ENCODE measurements at regions not wholly inside any gene's neighbourhood (a gene's known extent, or its start where the extent isn't known, plus 50 kb on each side); places are given as distances from the start of the nearest gene placed in this dataset.
A peak's percentile ranks its signal among the peaks of the same experiment; 100 is the strongest.

GRCh38 chr6:99746261-99746895 lies 139.7 kb downstream of the PRDM13 start:
- peak; percentile 55 to 83 (median 69); a peak in 5 of 6 replicates for TF ChIP-seq CTCF (IDR thresholded peaks at IDR 0.05 in 2 of 3, conservative IDR thresholded peaks at IDR 0.05 in 1 of 3; ENCODE audit: borderline replicate concordance in 1 of 3, insufficient read depth in 1 of 3, low read depth in 2 of 3, low read length in 2 of 3)
- no peak for TF ChIP-seq POLR2A (IDR thresholded peaks at IDR 0.05; ENCODE audit: borderline replicate concordance, extremely low read depth, insufficient read depth, insufficient read length)
- TF ChIP-seq EZH2 (IDR thresholded peaks at IDR 0.05): no peak
- TF ChIP-seq ATF3 (IDR thresholded peaks at IDR 0.05): no peak
- TF ChIP-seq ZFX (IDR thresholded peaks at IDR 0.05): no peak
- no peak for TF ChIP-seq ZBTB33 (IDR thresholded peaks at IDR 0.05; ENCODE audit: extremely low read depth, insufficient replicate concordance, low read length)
- no peak for TF ChIP-seq MAX (IDR thresholded peaks at IDR 0.05)
- no peak for TF ChIP-seq FOSL1 (IDR thresholded peaks at IDR 0.05; ENCODE audit: low read depth)
- TF ChIP-seq REST (IDR thresholded peaks at IDR 0.05; ENCODE audit: low read depth): no peak

All from HCT116 (cell line).